Natural killer cell treated with Interleukin-12 subunit alpha and Interleukin-12 subunit beta and Interleukin-15 and Interleukin-18, amount 100 ng/mL, for 72 hours (primary cell): ENCODE measurements at regions not wholly inside any gene's neighbourhood (a gene's known extent, or its start where the extent isn't known, plus 50 kb on each side); places are given as distances from the start of the nearest gene placed in this dataset.

Source experiments
- ATAC-seq, 2 donors: fragments of 150-1000 bp; cut with Tn5 transposase in 1 of 2; sonication (Bioruptor Pico), chemical (Tn5 transposase) in 1 of 2; 2 replicates each; pipeline ENCODE4 v1.10.0; 2021
- DNase-seq: peaks from one replicate; pipeline ENCODE4 v3.0.0; 2022; ENCODE audit warnings: low spot score
- H3K27ac Mint-ChIP-seq, 2 donors: 1 replicate in 1 of 2; 2 replicates in 1 of 2; pipeline ENCODE4 v1.8.0; 2022; ENCODE audit warnings: mixed read lengths in 2 of 2, mild to moderate bottlenecking in 1 of 2, moderate library complexity in 1 of 2
- H3K27me3 Mint-ChIP-seq, 2 donors: 1 replicate in 1 of 2; 2 replicates in 1 of 2; pipeline ENCODE4 v1.8.0; 2022; ENCODE audit warnings: mixed read lengths in 2 of 2
- H3K36me3 Mint-ChIP-seq: one replicate; pipeline ENCODE4 v1.8.0; 2022; ENCODE audit warnings: mixed read lengths
- H3K4me1 Mint-ChIP-seq, 2 donors: 1 replicate in 1 of 2; 2 replicates in 1 of 2; pipeline ENCODE4 v1.8.0; 2022; ENCODE audit warnings: low read depth in 2 of 2, mixed read lengths in 2 of 2, mild to moderate bottlenecking in 1 of 2
- H3K4me3 Mint-ChIP-seq: one replicate; pipeline ENCODE4 v1.8.0; 2022; ENCODE audit warnings: mixed read lengths
- H3K9me3 Mint-ChIP-seq: 2 replicates; pipeline ENCODE4 v1.8.0; 2022; ENCODE audit warnings: mixed read lengths

GRCh38 chr2:100222844-100223243, 80.5 kb upstream of the AFF3 start:
- ATAC-seq (no peak), DNase-seq (no peak)
- H3K36me3 Mint-ChIP-seq: no peaks in the 10 kb centered on the region
- peaks cover 19 to 28% of the 10 kb centered on the region in 2 donors for H3K27me3 Mint-ChIP-seq
- H3K4me1 Mint-ChIP-seq: no peaks in the 10 kb centered on the region
- H3K9me3 Mint-ChIP-seq: peaks cover 2% of the 10 kb centered on the region
- H3K4me3 Mint-ChIP-seq: no peak overlapping the region
- no peak overlapping the region for H3K27ac Mint-ChIP-seq

- peaks cover 2% of the 10 kb centered on the region for H3K9me3 Mint-ChIP-seq
- no peaks in the 10 kb centered on the region for H3K36me3 Mint-ChIP-seq
- ATAC-seq (no peak), DNase-seq (no peak)
- peaks cover 9 to 15% of the 10 kb centered on the region in 2 donors for H3K27me3 Mint-ChIP-seq
- H3K4me3 Mint-ChIP-seq: no peak overlapping the region
- no peak overlapping the region for H3K27ac Mint-ChIP-seq
- H3K4me1 Mint-ChIP-seq: no peaks in the 10 kb centered on the region
These were observed 76.2 kb upstream of the AFF3 start for GRCh38 chr2:100218552-100218951.

- H3K4me1 Mint-ChIP-seq: no peaks in the 10 kb centered on the region
- no peak overlapping the region for H3K4me3 Mint-ChIP-seq
- peaks cover 2% of the 10 kb centered on the region for H3K9me3 Mint-ChIP-seq
- H3K36me3 Mint-ChIP-seq: no peaks in the 10 kb centered on the region
- H3K27ac Mint-ChIP-seq: no peak overlapping the region
- H3K27me3 Mint-ChIP-seq: peaks cover 3 to 5% of the 10 kb centered on the region in 2 donors
- DNase-seq (no peak), ATAC-seq (no peak)
These were observed 74.9 kb upstream of the AFF3 start for GRCh38 chr2:100217323-100217722.

DNA sequence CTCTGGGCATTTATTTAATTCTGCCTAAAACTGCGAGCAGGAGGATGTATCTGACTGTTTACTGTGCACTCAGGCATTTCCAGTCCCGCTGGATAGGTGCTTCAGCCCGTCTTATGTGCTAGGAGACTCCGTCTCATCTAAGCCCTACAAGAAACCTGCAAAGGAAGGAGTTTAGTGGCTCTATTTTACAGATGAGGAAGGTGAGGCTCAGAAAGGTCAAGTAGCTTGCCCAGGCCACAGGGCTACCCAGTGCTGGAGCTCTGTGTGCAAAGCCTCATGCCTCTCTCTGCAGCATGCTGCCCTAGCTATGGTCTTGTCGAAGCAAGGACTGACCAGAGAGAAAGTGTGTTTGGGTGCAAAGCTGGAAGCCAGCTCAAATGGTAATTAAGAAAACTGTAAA, 73.6 kb upstream of the AFF3 start:
- Mint-ChIP-seq H3K9me3 (no peaks in the 10 kb centered on the region), H3K27me3 (peaks cover 0 to 2% of the 10 kb centered on the region in 2 donors), H3K36me3 (no peaks in the 10 kb centered on the region), H3K4me1 (no peaks in the 10 kb centered on the region), H3K27ac (no peak overlapping the region), H3K4me3 (no peak overlapping the region)
- DNase-seq (no peak), ATAC-seq (no peak)

GRCh38 chr2:100215371-100215770, 73.0 kb upstream of the AFF3 start:
- Mint-ChIP-seq H3K27ac (no peak overlapping the region), H3K27me3 (peaks cover 3 to 4% of the 10 kb centered on the region in 2 donors), H3K36me3 (no peaks in the 10 kb centered on the region), H3K9me3 (no peaks in the 10 kb centered on the region), H3K4me1 (no peaks in the 10 kb centered on the region), H3K4me3 (no peak overlapping the region)
- DNase-seq: no peak
- ATAC-seq: no peak

DNA sequence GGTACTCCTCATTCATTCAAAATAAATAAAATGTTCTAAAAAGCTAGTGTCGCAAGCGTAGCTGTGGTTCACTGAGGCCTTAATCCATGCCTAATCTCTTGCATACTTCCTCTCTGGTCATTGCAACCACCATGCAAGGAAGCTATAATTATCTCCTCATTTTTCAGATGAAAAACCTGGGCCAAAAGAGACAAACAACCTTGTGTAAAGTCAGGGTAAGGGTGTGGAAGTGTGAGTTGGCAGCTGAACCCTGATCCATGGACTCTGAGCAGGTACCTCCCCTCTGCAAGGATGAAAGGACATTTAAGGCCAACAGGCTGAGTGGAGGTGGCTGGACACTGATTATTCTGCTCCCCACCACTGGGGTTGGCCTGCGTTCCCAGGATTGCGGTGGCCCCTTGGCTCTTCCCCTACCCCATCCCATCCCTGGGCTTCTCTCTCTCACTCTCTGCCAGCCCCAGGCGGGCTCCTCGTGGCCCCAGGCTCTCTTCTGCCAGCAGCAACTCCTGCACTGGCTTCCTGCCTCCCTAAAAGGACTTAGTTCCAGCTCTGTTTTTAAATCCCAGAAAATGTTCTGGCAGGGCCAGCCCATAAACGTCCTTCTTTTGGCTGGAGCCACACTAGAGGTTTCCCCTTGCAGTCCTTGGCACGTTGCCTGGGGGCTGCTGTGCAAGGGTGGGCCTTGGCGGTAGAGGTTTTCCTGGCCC, 72.0 kb upstream of the AFF3 start:
- peak in 1 of 2 donors; percentile 10 for ATAC-seq
- H3K4me3 Mint-ChIP-seq: no peak overlapping the region
- H3K27me3 Mint-ChIP-seq: peaks cover 5 to 7% of the 10 kb centered on the region in 2 donors
- no peaks in the 10 kb centered on the region for H3K36me3 Mint-ChIP-seq
- H3K9me3 Mint-ChIP-seq: no peaks in the 10 kb centered on the region
- no peaks in the 10 kb centered on the region for H3K4me1 Mint-ChIP-seq
- DNase-seq: no peak
- no peak overlapping the region for H3K27ac Mint-ChIP-seq

DNA sequence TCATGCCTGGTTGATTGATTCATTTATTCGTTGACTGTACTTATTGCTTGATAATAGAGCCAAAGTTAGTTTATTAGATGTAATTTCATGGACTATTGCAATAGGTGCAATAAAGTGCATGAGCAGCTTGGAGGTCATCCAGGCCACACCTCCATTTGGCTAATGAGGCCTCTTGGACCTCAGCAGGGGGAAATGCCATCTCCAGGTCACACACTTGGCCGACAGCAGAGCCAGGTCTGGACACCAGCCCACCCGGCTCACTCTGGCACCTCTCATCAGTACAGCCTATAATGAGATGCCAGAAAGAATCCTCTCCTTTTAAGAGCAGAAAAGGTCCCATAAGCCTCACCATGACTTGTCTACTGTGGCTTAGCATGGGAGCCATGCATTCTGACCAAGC, 71.2 kb upstream of the AFF3 start:
- no peak for DNase-seq
- no peaks in the 10 kb centered on the region for H3K4me1 Mint-ChIP-seq
- H3K36me3 Mint-ChIP-seq: no peaks in the 10 kb centered on the region
- no peak overlapping the region for H3K4me3 Mint-ChIP-seq
- H3K27me3 Mint-ChIP-seq: peaks cover 5 to 7% of the 10 kb centered on the region in 2 donors
- H3K27ac Mint-ChIP-seq: no peak overlapping the region
- no peak for ATAC-seq
- no peaks in the 10 kb centered on the region for H3K9me3 Mint-ChIP-seq

DNA sequence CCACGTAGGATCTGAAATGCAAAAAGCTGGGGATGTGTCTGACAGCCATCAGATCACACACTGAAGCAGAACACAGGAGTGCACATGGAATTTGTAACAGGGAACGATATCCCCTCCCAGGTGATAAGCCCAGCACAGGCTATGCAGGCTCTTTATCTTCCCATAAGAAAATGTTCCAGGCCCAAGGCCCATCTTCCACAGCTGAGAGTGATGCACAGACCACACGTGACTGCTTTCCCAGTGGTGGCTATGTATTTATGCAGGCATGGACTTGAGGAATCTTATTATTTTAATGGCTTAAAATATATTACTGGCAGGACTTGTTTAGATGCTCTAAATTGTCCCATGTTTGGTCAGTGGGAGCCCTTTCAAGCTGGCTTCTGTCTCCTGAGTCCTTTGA, 70.5 kb upstream of the AFF3 start:
- peaks cover 5 to 7% of the 10 kb centered on the region in 2 donors for H3K27me3 Mint-ChIP-seq
- H3K27ac Mint-ChIP-seq: no peak overlapping the region
- no peaks in the 10 kb centered on the region for H3K36me3 Mint-ChIP-seq
- no peaks in the 10 kb centered on the region for H3K9me3 Mint-ChIP-seq
- DNase-seq (no peak), ATAC-seq (no peak)
- H3K4me1 Mint-ChIP-seq: no peaks in the 10 kb centered on the region
- H3K4me3 Mint-ChIP-seq: no peak overlapping the region

DNA sequence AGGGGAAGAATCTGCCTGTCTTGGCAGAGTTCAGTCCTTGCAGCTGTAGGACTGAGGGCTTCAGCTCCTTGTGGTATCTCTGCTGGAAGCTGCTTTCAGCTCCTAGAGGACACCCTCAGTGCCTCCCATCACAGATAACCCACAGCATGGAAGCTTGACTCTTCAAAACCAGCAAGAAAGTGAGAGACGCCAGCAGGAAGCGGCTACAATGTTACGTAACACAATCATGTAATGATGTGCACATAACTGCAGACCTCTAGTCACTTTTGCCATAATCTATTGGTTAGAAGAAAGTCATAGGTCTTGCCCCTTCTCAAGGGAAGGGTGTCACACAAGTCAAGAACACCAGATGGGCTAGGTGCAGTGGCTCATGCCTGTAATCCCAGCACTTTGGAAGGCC, 69.1 kb upstream of the AFF3 start:
- H3K9me3 Mint-ChIP-seq: no peaks in the 10 kb centered on the region
- H3K36me3 Mint-ChIP-seq: no peaks in the 10 kb centered on the region
- no peaks in the 10 kb centered on the region for H3K4me1 Mint-ChIP-seq
- DNase-seq (no peak), ATAC-seq (no peak)
- H3K4me3 Mint-ChIP-seq: no peak overlapping the region
- no peak overlapping the region for H3K27ac Mint-ChIP-seq
- peaks cover 5 to 7% of the 10 kb centered on the region in 2 donors for H3K27me3 Mint-ChIP-seq

GRCh38 chr2:100208141-100208770, 65.9 kb upstream of the AFF3 start:
- Mint-ChIP-seq H3K36me3 (no peaks in the 10 kb centered on the region), H3K9me3 (no peaks in the 10 kb centered on the region), H3K4me3 (no peak overlapping the region), H3K27me3 (peaks cover 5 to 21% of the 10 kb centered on the region in 2 donors), H3K27ac (no peak overlapping the region), H3K4me1 (peaks cover 0 to 3% of the 10 kb centered on the region in 2 donors)
- ATAC-seq (no peak), DNase-seq (no peak)

DNA sequence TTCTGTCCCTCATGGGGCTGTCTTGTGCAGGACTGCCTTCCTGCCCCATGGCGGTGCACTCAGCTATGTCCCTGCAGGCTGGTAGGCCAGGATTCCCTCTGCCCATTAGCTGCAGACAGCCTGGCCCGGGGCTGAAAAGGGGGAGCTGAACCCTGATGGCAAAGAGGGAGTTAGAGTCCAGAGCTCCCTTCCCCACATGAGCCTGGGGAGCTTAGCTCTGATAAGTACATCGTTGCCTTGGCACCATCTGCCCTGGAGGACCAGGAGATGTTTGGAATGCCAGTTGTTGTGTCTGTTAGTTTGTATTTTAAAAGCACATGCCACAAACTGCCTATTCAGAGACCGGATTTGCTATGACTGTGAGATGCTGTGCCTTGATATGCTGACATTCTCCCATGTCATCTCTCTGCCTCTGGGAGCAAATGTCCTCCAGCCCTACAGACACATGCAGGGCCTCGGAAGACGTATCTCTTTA, 65.1 kb upstream of the AFF3 start:
- no peak for DNase-seq
- H3K9me3 Mint-ChIP-seq: no peaks in the 10 kb centered on the region
- no peak overlapping the region for H3K27ac Mint-ChIP-seq
- no peaks in the 10 kb centered on the region for H3K36me3 Mint-ChIP-seq
- H3K4me3 Mint-ChIP-seq: no peak overlapping the region
- peaks cover 0 to 3% of the 10 kb centered on the region in 2 donors for H3K4me1 Mint-ChIP-seq
- ATAC-seq: no peak
- H3K27me3 Mint-ChIP-seq: peaks cover 5 to 21% of the 10 kb centered on the region in 2 donors

- Mint-ChIP-seq H3K4me1 (peaks cover 0 to 3% of the 10 kb centered on the region in 2 donors), H3K36me3 (no peaks in the 10 kb centered on the region), H3K27ac (no peak overlapping the region), H3K9me3 (no peaks in the 10 kb centered on the region), H3K27me3 (peaks cover 7 to 21% of the 10 kb centered on the region in 2 donors), H3K4me3 (no peak overlapping the region)
- DNase-seq (no peak), ATAC-seq (no peak)
These were observed 64.4 kb upstream of the AFF3 start for GRCh38 chr2:100206731-100207255.

GRCh38 chr2:100205174-100205573, 62.8 kb upstream of the AFF3 start:
- Mint-ChIP-seq H3K27ac (no peak overlapping the region), H3K27me3 (peaks cover 3 to 15% of the 10 kb centered on the region in 2 donors), H3K9me3 (no peaks in the 10 kb centered on the region), H3K4me1 (peaks cover 0 to 3% of the 10 kb centered on the region in 2 donors), H3K36me3 (no peaks in the 10 kb centered on the region), H3K4me3 (no peak overlapping the region)
- DNase-seq (no peak), ATAC-seq (peak in 1 of 2 donors; percentile 48)

DNA sequence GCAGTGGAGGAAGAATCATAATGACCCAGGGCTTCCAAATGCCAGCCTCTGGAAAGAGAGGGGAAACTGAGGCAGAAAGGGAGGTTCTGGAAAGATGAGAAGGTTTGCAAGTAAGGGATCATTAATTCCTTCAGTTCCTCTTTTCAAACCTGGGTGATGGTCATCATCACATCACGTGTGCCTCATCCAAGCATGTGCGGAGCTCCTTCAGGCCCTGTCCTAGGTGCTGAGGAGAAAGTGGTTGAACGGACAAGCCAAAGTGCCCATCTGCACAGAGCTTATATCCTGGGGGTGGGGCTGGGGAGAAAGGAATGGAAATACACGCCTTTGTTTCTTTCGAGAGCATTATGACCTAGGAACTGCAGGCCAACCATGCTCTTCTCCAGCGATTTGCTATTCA, 60.2 kb upstream of the AFF3 start:
- Mint-ChIP-seq H3K27ac (no peak overlapping the region), H3K27me3 (peaks cover 2 to 14% of the 10 kb centered on the region in 2 donors), H3K36me3 (no peaks in the 10 kb centered on the region), H3K4me1 (peaks cover 0 to 3% of the 10 kb centered on the region in 2 donors), H3K4me3 (no peak overlapping the region), H3K9me3 (no peaks in the 10 kb centered on the region)
- DNase-seq (no peak), ATAC-seq (no peak)
